Activated CD4-positive, alpha-beta memory T cell treated with anti-CD3 and anti-CD28 coated beads, Interleukin-2, amount 10 ng/mL, durations not matched to agents 7 days and 5 days (primary cell): ENCODE measurements at regions not wholly inside any gene's neighbourhood (a gene's known extent, or its start where the extent isn't known, plus 50 kb on each side); places are given as distances from the start of the nearest gene placed in this dataset.

ENCODE experiments used
- CTCF ChIA-PET: fragments of 350-600 bp; sonication (Branson Sonifier 250); formaldehyde crosslinking; loops from one replicate; lab custom pipeline; 2021; ENCODE audit warnings: antibody characterized with exemption, inconsistent platforms; lab: Charles Lee
- POLR2A ChIA-PET: fragments of 350-600 bp; sonication (Branson Sonifier 250); formaldehyde crosslinking; loops from one replicate; lab custom pipeline; 2021; ENCODE audit warnings: antibody characterized with exemption; lab: Charles Lee
- DNase-seq: peaks from one replicate; pipeline ENCODE4 v3.0.0-alpha.2; 2020
- H3K27ac Mint-ChIP-seq: one replicate; pipeline ENCODE4 v1.8.0; 2021; ENCODE audit warnings: mild to moderate bottlenecking, mixed read lengths
- H3K27me3 Mint-ChIP-seq: one replicate; pipeline ENCODE4 v1.8.0; 2021; ENCODE audit warnings: mixed read lengths
- H3K36me3 Mint-ChIP-seq: one replicate; pipeline ENCODE4 v1.8.0; 2021; ENCODE audit warnings: low read depth, mixed read lengths
- H3K4me1 Mint-ChIP-seq: one replicate; pipeline ENCODE4 v1.8.0; 2021; ENCODE audit warnings: mixed read lengths
- H3K4me3 Mint-ChIP-seq: one replicate; pipeline ENCODE4 v1.8.0; 2021; ENCODE audit warnings: mild to moderate bottlenecking, mixed read lengths
- H3K9me3 Mint-ChIP-seq: one replicate; pipeline ENCODE4 v1.8.0; 2021; ENCODE audit warnings: mixed read lengths

DNA sequence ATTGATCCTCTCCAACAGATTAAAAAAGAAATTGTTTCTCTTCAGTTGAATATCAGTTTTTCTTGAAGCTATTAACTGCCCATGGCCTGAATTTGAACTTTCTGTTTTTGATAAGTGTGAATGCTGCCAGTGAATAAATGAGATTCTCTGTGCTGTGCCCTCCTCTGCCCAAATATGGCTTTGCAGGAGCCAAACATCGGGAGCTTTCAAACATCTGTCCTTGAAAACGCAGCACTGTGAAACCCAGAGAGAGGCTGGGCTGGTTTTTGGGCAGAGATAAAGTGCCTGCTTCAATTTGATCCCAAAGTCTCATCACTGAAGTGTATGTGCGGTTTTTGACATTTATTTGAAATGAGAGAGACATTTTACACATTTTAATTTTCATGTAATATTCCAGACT lies 268.3 kb upstream of the SHH start:
- H3K27me3 Mint-ChIP-seq = no peaks in the 10 kb centered on the region
- no peaks in the 10 kb centered on the region for H3K4me1 Mint-ChIP-seq
- no peaks in the 10 kb centered on the region for H3K36me3 Mint-ChIP-seq
- H3K9me3 Mint-ChIP-seq = no peaks in the 10 kb centered on the region
- no peak overlapping the region for H3K27ac Mint-ChIP-seq
- no peak for DNase-seq
- CTCF ChIA-PET = no interaction called here
- no peak overlapping the region for H3K4me3 Mint-ChIP-seq
- POLR2A ChIA-PET = no interaction called here

DNA sequence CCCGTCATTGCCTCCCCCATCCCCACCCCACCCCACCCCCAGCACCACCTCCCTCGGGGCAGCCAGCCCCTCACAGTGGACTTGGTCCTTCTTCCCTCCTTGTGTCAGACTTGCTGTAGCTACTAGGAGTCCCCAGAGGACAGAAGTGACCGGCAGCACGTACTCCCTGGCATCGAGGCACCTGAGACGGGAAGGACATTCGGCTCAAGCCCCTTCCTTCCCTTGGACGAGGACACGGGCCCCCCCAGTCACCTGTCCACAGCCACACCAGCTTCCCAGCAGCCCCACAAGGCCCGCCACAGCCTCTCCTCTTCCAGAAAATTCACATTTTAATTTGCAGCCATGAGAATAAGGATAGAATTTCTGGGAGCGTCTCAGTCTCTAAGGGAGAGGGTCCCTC lies 267.8 kb upstream of the SHH start:
- H3K36me3 Mint-ChIP-seq = no peaks in the 10 kb centered on the region
- no peak for DNase-seq
- no peak overlapping the region for H3K27ac Mint-ChIP-seq
- ChIA-PET CTCF (no interaction called here), POLR2A (no interaction called here)
- H3K4me1 Mint-ChIP-seq = no peaks in the 10 kb centered on the region
- H3K27me3 Mint-ChIP-seq = no peaks in the 10 kb centered on the region
- no peaks in the 10 kb centered on the region for H3K9me3 Mint-ChIP-seq
- H3K4me3 Mint-ChIP-seq = no peak overlapping the region

DNA sequence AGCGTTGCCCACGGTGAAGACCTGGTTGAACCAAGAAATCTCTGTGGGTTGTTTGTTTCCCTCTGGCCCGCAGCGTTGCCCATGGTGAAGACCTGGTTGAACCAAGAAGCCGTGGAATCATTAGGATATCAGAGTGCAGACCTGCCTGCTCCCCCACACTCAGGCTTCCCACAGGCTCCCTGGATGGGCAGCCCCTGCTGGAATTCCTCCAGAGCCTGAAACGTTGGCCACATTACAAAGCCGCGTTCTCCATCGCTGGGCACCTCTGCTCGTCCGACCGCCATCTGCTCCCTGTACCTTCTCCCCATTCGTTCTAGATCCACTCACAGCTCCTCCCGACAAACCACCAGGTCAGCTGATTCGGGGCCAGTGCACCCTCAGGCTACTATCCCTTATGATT lies 266.9 kb upstream of the SHH start:
- POLR2A ChIA-PET = no interaction called here
- no peak overlapping the region for H3K27ac Mint-ChIP-seq
- H3K27me3 Mint-ChIP-seq = no peaks in the 10 kb centered on the region
- DNase-seq = no peak
- H3K4me3 Mint-ChIP-seq = no peak overlapping the region
- no peaks in the 10 kb centered on the region for H3K4me1 Mint-ChIP-seq
- H3K36me3 Mint-ChIP-seq = no peaks in the 10 kb centered on the region
- CTCF ChIA-PET = no interaction called here
- H3K9me3 Mint-ChIP-seq = no peaks in the 10 kb centered on the region

DNA sequence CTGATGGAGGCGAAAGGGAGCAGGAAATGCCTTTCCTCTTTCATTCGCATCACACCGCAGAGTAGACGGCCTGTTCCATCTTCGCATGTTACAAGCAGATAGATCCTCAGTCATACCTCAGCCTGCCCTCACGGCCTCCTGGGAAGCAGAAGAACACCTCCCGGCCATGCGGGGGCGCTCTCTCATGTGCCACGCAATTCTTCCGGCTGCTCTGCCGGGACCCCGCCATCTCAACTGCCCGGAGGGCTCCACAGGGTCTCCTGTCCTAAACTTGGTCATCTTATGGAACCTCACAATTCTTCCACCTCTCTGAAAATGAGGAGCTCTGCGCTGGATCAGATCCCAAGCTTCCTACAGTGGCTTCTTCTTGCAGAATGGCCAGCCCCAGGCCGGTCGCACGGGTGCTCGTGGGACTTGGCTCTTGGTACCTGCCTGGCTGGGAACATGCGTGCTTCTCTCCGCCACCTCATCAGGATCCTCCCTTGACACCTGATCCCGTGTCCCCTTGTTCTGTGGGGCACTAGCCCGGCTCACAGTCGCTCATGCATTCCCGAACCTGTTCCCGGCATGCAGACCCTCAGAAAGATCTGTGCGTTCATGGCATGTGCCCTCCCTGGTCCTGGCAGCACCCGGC lies 262.8 kb upstream of the SHH start:
- no peaks in the 10 kb centered on the region for H3K9me3 Mint-ChIP-seq
- no peaks in the 10 kb centered on the region for H3K27me3 Mint-ChIP-seq
- ChIA-PET POLR2A (no interaction called here), CTCF (no interaction called here)
- no peaks in the 10 kb centered on the region for H3K4me1 Mint-ChIP-seq
- no peak overlapping the region for H3K27ac Mint-ChIP-seq
- H3K4me3 Mint-ChIP-seq = no peak overlapping the region
- no peaks in the 10 kb centered on the region for H3K36me3 Mint-ChIP-seq
- no peak for DNase-seq

DNA sequence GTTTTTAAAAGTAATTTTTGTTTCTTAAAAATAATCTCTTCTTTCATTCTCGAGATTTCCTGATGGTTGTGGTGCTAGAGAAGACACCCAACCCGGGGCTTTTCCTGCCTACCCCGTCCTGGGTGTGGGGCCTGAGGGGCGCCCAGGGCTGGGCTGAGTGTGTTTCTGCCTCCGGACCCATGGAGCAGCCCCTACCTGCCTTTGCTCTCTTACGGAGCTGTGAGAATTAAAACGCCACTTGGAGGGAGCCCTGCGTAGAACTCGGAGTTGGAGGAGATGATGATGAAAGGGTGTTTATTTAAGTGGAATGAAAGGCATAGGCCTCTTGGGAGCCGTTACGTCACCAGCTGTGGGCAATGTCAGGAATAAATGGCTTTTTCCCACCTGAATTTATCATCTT lies 261.8 kb upstream of the SHH start:
- Mint-ChIP-seq H3K27ac (no peak overlapping the region), H3K9me3 (no peaks in the 10 kb centered on the region), H3K4me1 (no peaks in the 10 kb centered on the region), H3K27me3 (no peaks in the 10 kb centered on the region), H3K36me3 (no peaks in the 10 kb centered on the region), H3K4me3 (no peak overlapping the region)
- CTCF ChIA-PET = no interaction called here
- no peak for DNase-seq
- POLR2A ChIA-PET = no interaction called here

DNA sequence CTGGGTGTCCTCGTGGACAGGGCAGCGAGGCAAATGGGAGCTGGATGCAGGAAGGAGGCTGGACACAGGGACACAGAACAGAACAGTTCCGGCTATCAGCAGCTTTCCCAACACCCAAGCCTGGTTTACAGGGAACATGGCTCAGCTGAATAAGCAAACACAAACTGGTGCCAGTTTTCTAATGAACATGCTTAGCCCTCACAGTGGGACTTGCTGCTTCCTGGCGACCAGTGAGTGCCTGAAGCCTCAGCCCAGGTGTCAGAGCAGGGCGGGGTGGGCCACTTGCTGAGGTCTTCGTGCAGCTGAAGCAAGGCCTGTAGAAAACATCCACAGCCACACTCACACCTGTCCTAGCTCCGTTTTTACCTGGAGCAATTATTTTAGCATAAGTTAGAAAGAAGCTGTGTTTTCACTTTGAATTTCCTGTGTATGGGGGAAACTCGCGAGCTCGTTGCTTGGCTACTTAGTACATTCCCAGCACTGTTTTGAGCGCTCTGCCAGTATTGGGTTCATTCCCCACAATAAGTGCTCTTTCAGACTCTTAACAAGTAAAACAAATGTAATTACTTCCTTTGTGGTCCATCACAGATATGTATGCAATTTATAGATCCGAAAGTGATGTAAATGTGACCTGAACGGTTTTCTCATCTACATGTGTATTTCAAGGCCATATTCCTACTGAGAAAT lies 261.2 kb upstream of the SHH start:
- no peak overlapping the region for H3K27ac Mint-ChIP-seq
- H3K36me3 Mint-ChIP-seq = no peaks in the 10 kb centered on the region
- DNase-seq = no peak
- H3K9me3 Mint-ChIP-seq = no peaks in the 10 kb centered on the region
- H3K4me3 Mint-ChIP-seq = no peak overlapping the region
- no peaks in the 10 kb centered on the region for H3K27me3 Mint-ChIP-seq
- CTCF ChIA-PET = no interaction called here
- POLR2A ChIA-PET = no interaction called here
- no peaks in the 10 kb centered on the region for H3K4me1 Mint-ChIP-seq

DNA sequence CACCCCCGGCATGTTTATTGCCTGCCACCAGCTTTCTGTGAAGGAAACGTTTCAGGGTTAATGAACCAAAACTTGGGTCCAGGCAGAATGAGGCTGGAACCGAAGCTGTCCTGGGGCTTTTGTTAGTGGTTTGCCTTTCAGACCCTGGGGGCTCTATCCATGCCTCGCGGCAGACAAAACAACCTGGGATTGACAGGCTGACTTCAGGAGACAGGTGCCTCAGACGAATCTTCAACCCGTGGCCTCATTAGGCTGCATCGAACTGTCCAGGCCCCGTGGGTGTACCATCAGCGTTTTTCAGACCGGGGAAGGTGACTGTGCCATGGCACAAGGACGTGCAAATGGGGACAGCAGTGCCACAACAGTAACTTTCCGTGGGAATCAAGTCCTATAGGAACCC lies 259.3 kb upstream of the SHH start:
- H3K27ac Mint-ChIP-seq = no peak overlapping the region
- CTCF ChIA-PET = no interaction called here
- H3K4me3 Mint-ChIP-seq = no peak overlapping the region
- no peaks in the 10 kb centered on the region for H3K9me3 Mint-ChIP-seq
- no peaks in the 10 kb centered on the region for H3K4me1 Mint-ChIP-seq
- no peaks in the 10 kb centered on the region for H3K27me3 Mint-ChIP-seq
- DNase-seq = no peak
- POLR2A ChIA-PET = no interaction called here
- H3K36me3 Mint-ChIP-seq = no peaks in the 10 kb centered on the region

DNA sequence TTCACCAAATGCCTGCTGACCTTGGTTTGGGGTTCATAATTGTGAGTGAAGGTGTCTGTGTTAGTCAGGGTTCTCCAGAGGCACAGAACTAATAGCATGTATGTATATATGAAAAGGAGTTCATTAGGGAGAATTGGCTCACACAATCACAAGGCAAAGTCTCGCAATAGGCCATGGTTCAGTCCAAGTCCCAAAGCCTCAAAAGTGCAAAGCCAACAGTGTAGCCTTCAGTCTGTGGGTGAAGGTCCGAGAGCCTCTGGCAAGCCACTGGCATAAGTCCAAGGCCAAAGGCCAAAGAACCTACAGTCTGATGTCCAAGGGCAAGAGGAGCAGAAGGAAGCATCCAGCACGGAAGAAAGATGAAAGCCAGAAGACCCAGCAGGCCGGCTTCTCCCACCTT lies 257.6 kb upstream of the SHH start:
- Mint-ChIP-seq H3K36me3 (no peaks in the 10 kb centered on the region), H3K9me3 (no peaks in the 10 kb centered on the region), H3K4me1 (no peaks in the 10 kb centered on the region), H3K27ac (no peak overlapping the region), H3K27me3 (no peaks in the 10 kb centered on the region), H3K4me3 (no peak overlapping the region)
- ChIA-PET POLR2A (no interaction called here), CTCF (no interaction called here)
- no peak for DNase-seq

DNA sequence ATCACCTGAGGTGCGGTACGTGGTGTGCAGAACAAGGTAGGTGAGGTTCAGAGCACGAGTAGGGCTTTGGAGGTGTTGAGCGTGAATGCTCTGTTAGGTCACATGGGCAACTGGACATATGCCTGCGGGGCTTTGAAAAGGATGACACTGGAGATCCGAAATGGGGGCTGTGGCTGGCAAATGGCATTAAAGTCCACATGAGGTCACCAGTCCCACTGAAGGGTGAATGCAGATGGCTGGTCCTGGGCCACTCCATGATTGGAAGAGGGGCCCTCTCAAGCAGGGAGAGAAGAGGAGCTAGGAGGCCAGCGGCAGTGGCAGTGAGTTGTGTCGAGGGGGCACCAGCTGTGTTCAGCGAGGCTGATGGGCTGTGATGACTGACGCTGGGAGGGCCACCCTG lies 254.9 kb upstream of the SHH start:
- no peak overlapping the region for H3K27ac Mint-ChIP-seq
- no peaks in the 10 kb centered on the region for H3K27me3 Mint-ChIP-seq
- H3K4me3 Mint-ChIP-seq = no peak overlapping the region
- H3K36me3 Mint-ChIP-seq = no peaks in the 10 kb centered on the region
- peaks cover 5% of the 10 kb centered on the region for H3K9me3 Mint-ChIP-seq
- no peak for DNase-seq
- ChIA-PET CTCF (no interaction called here), POLR2A (no interaction called here)
- no peaks in the 10 kb centered on the region for H3K4me1 Mint-ChIP-seq

DNA sequence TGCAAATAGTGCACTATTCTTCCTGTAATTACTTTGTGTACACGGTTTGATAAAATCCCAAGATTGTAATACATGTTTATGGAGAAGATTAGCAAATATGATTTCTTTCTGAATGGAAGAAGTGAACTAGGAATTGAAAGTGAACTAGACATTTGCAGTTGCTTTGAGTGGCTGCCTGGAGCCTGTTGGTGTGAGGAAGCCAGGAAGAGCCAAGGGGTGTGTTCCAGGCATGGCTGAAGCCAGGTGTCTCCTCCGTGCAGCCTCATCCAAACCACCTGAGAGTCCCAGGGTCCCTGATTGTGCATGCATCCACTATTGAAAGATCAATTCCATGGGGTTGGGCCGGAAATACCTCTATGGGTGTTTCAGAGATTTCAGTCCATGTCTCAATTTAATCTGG lies 253.1 kb upstream of the SHH start:
- ChIA-PET CTCF (no interaction called here), POLR2A (no interaction called here)
- Mint-ChIP-seq H3K36me3 (peaks cover 5% of the 10 kb centered on the region), H3K27me3 (no peaks in the 10 kb centered on the region), H3K27ac (no peak overlapping the region), H3K9me3 (peaks cover 22% of the 10 kb centered on the region), H3K4me1 (no peaks in the 10 kb centered on the region), H3K4me3 (no peak overlapping the region)
- no peak for DNase-seq

DNA sequence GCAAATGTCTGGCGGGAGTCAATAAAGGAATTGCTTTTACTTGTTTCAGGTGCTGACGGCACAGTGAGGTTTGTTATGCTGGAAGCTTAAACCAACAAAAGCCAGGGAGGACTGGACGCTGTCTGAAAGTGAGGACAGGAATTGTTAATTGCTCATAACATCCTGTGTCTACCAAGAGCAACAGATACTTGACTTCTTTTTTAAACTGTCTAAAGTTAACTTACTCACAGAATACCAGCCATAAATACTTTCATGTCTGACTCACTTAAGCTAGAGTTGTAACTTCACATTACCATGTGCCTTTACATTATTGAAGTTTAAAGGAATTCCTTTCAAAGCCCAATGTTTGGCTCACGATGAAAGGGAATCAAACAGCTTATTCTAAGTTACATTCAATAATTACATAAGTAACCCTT lies 252.7 kb upstream of the SHH start:
- CTCF ChIA-PET = no interaction called here
- no peak for DNase-seq
- H3K27ac Mint-ChIP-seq = no peak overlapping the region
- POLR2A ChIA-PET = no interaction called here
- H3K27me3 Mint-ChIP-seq = no peaks in the 10 kb centered on the region
- H3K36me3 Mint-ChIP-seq = peaks cover 5% of the 10 kb centered on the region
- H3K9me3 Mint-ChIP-seq = peaks cover 26% of the 10 kb centered on the region
- H3K4me1 Mint-ChIP-seq = no peaks in the 10 kb centered on the region
- H3K4me3 Mint-ChIP-seq = no peak overlapping the region

DNA sequence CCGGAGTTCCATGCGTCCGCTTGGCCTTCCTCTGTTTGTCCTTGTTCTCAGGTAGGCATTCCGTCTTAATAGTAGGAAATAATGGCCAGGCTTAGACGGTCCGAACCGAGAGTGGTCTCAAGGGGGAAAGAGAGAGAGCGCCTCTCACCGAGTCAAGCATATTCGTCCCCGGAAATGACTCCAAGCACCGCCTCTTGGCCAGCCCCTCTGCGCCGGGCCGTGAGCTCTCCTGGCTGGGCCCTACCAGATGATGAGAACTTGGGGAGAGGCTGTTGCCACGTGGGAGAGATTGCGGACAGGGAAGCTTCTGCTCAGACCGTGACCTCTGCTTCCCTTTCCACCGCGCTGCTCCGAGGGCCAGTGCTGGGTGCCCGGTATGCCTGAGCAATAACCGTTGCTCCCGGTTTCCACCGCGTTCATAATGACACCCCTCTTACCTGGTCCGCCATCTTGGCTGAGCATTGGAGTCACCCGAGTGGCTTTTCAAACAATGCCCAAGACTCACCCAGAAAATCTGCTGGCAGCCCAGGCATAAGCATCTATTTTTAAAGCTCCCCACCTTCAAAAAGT lies 251.1 kb upstream of the SHH start:
- CTCF ChIA-PET = no interaction called here
- H3K27me3 Mint-ChIP-seq = no peaks in the 10 kb centered on the region
- H3K4me3 Mint-ChIP-seq = no peak overlapping the region
- DNase-seq = no peak
- POLR2A ChIA-PET = no interaction called here
- peaks cover 27% of the 10 kb centered on the region for H3K9me3 Mint-ChIP-seq
- H3K36me3 Mint-ChIP-seq = peaks cover 5% of the 10 kb centered on the region
- no peaks in the 10 kb centered on the region for H3K4me1 Mint-ChIP-seq
- H3K27ac Mint-ChIP-seq = no peak overlapping the region

DNA sequence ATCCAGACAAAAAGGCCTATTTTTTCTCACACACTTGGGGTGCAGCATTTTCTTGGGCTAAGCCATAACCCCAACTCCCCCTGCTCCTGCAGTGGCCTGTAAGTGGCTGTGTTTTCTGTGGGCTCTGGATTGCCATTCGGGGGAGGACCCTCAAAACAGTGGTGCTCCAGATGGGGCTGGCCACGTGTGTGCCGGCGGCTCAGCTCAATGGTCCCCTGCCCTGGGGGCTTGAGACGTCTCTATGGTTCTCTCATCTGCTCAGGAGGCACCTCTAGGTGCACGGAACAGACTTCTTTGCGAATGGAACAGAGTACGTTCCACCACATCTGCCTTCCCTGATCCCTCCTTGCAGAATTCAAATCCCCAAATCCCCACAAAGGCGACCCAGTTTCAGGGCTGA lies 250.0 kb upstream of the SHH start:
- Mint-ChIP-seq H3K4me3 (no peak overlapping the region), H3K9me3 (peaks cover 27% of the 10 kb centered on the region), H3K27me3 (no peaks in the 10 kb centered on the region), H3K27ac (no peak overlapping the region), H3K4me1 (no peaks in the 10 kb centered on the region), H3K36me3 (peaks cover 5% of the 10 kb centered on the region)
- CTCF ChIA-PET = no interaction called here
- no peak for DNase-seq
- POLR2A ChIA-PET = no interaction called here

DNA sequence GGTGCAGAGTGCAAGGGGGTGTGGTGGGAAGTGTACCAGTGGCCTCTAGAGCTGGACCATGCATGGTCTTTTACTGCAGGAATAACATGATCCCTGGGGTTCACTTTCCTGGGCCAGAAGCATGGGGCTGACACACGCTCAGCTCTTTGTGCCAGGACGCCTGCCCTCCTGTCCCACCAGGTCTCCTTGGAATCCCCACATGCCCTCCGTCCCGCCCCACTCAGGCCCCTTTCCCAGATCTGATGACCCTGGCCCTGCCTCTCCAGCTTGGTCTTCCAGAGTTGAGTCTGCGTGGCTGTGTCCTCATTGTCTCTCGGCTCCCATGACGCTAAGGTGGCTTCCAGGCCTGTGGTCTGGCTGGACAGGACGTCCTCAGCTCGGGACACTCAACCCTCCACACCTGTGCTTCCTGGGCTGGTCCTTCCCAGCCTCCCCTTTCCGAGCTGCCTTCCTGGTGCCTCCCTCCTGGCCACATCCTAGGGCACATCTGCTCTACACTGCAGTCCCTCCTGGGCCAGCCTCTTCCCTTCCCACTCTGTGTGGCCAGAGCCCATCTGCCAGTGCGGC lies 249.5 kb upstream of the SHH start:
- Mint-ChIP-seq H3K4me1 (no peaks in the 10 kb centered on the region), H3K9me3 (peaks cover 27% of the 10 kb centered on the region), H3K27ac (no peak overlapping the region), H3K36me3 (peaks cover 5% of the 10 kb centered on the region), H3K4me3 (no peak overlapping the region), H3K27me3 (no peaks in the 10 kb centered on the region)
- ChIA-PET CTCF (no interaction called here), POLR2A (no interaction called here)
- no peak for DNase-seq
